ENCODE measurements at regions not wholly inside any gene's neighbourhood (a gene's known extent, or its start where the extent isn't known, plus 50 kb on each side); places are given as distances from the start of the nearest gene placed in this dataset.
"Not testable (repeated sequence)": the region's sequence is repeated elsewhere in the genome, so short reads cannot be mapped to it uniquely, and the experiment has no call there.

DNA sequence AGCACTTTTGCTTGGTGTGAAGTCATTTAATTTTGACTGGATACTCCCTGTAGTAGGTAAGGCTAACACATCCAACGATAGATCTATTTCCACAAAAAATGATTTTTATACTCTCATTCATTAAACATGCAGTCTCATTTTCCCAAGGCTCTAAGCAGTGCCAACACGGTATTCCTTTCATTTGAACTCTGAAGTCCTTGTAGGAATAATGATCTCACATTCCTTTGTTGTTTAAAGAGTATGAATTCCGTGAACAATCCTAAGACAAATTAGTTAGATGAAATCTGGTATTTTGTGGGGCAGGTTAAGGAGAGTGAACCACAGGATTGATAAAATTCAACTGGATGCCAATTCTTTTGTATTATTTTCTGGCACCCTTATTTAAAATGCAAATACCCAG, 66.6 kb downstream of the LACC1 start:
- DNase-seq (no peak), ATAC-seq (no peak)
- peaks cover 12% of the 10 kb centered on the region for H3K27me3 Mint-ChIP-seq
- H3K4me3 Mint-ChIP-seq, result no peak overlapping the region
- ChIA-PET POLR2A (no interaction called here), CTCF (no interaction called here)
- H3K9me3 Mint-ChIP-seq (ENCODE audit: low read depth), result peaks cover 4% of the 10 kb centered on the region
- H3K4me1 Mint-ChIP-seq, result no peaks in the 10 kb centered on the region
- H3K36me3 Mint-ChIP-seq (ENCODE audit: low read depth), result no peaks in the 10 kb centered on the region
- no peak overlapping the region for H3K27ac Mint-ChIP-seq
- intact Hi-C loops (cut with DNase I, micrococcal nuclease), result no loop called here

DNA sequence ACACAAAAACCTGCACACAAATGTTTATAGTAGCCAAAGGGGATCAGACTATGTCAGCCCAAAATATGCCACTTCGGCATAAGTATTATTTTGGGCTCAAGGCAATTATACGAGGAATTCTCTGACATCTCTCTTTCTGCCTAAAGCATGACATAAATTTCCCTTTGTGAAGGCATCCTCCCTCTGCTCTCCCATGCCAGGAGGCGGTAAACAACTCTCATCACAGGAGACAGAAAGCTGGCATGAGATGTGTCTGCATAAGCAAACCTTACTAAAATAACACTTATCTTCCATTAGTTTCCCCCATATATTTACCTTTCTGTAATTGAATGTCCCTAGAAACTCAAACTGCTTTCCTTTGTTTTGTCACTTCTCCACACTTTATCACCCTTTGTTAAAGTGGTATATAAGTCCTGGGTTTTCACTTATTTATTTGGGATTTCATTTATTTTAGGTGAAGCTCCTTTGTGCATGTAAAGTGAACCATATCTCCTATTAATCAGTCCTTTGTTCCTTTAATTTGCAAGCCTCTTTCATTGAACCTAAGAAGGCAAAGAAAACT, 68.3 kb downstream of the LACC1 start:
- CTCF ChIA-PET, result no interaction called here
- H3K36me3 Mint-ChIP-seq (ENCODE audit: low read depth), result no peaks in the 10 kb centered on the region

GRCh38 chr13:43953370-43953769, 73.7 kb downstream of the LACC1 start:
- H3K4me1 Mint-ChIP-seq, result no peaks in the 10 kb centered on the region

More for the DNA sequence above, 68.3 kb downstream of the LACC1 start:
- Mint-ChIP-seq H3K27me3 (peaks cover 8% of the 10 kb centered on the region), H3K4me3 (no peak overlapping the region), H3K9me3 (ENCODE audit: low read depth) (peaks cover 4% of the 10 kb centered on the region), H3K4me1 (no peaks in the 10 kb centered on the region), H3K27ac (no peak overlapping the region)
- no peak for ATAC-seq
- POLR2A ChIA-PET, result no interaction called here
- DNase-seq, result no peak
- intact Hi-C loops (cut with DNase I, micrococcal nuclease), result no loop called here

DNA sequence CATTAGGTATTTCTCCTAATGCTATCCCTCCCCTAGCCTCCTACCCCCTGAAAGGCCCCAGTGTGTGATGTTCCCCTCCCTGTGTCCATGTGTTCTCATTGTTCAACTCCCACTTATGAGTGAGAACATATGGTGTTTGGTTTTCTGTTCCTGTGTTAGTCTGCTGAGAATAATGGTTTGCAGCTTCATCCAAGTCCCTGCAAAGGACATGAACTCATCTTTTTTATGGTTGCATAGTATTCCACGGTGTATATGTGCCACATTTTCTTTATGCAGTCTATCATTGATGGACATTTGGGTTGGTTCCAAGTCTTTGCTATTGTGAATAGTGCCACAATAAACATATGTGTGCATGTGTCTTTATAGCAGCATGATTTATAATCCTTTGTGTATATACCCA, 77.3 kb downstream of the LACC1 start:
- ATAC-seq; DNase-seq; H3K27ac Mint-ChIP-seq; H3K36me3 Mint-ChIP-seq (ENCODE audit: low read depth); POLR2A ChIA-PET; H3K4me3 Mint-ChIP-seq; intact Hi-C loops (cut with DNase I, micrococcal nuclease); H3K4me1 Mint-ChIP-seq; H3K9me3 Mint-ChIP-seq (ENCODE audit: low read depth): not testable (repeated sequence)
- H3K27me3 Mint-ChIP-seq, result peaks cover 18% of the 10 kb centered on the region
- CTCF ChIA-PET, result interaction anchor here (0.6 kb wide), 1 partner anchor 1097 kb away, joined by 4 read pairs; no protein-coding TSS in a partner anchor

More at GRCh38 chr13:43953370-43953769, 73.7 kb downstream of the LACC1 start:
- Mint-ChIP-seq H3K4me3 (no peak overlapping the region), H3K27me3 (peaks cover 17% of the 10 kb centered on the region), H3K27ac (no peak overlapping the region), H3K9me3 (ENCODE audit: low read depth) (no peaks in the 10 kb centered on the region), H3K36me3 (ENCODE audit: low read depth) (no peaks in the 10 kb centered on the region)
- ChIA-PET POLR2A (no interaction called here), CTCF (interaction anchor here (1.4 kb wide), 1 partner anchor 49 kb away, joined by 4 read pairs; no protein-coding TSS in a partner anchor)
- intact Hi-C loops (cut with DNase I, micrococcal nuclease), result no loop called here
- DNase-seq (peak; percentile 7), ATAC-seq (peak; percentile 39)

- ATAC-seq (no peak), DNase-seq (no peak)
- intact Hi-C loops (cut with DNase I, micrococcal nuclease), result no loop called here
- no peaks in the 10 kb centered on the region for H3K9me3 Mint-ChIP-seq (ENCODE audit: low read depth)
- H3K27ac Mint-ChIP-seq, result no peak overlapping the region
- POLR2A ChIA-PET, result no interaction called here
- no peaks in the 10 kb centered on the region for H3K36me3 Mint-ChIP-seq (ENCODE audit: low read depth)
- CTCF ChIA-PET, result no interaction called here
- H3K4me3 Mint-ChIP-seq, result no peak overlapping the region
- H3K4me1 Mint-ChIP-seq, result no peaks in the 10 kb centered on the region
- H3K27me3 Mint-ChIP-seq, result peaks cover 18% of the 10 kb centered on the region
Measured at GRCh38 chr13:43959291-43959690, 79.6 kb downstream of the LACC1 start.

GRCh38 chr13:43961909-43962308, 82.2 kb downstream of the LACC1 start:
- CTCF ChIA-PET, result no interaction called here
- DNase-seq (no peak), ATAC-seq (no peak)
- intact Hi-C loops (cut with DNase I, micrococcal nuclease), result no loop called here
- POLR2A ChIA-PET, result no interaction called here
- Mint-ChIP-seq H3K4me3 (no peak overlapping the region), H3K27ac (no peak overlapping the region), H3K27me3 (peaks cover 5% of the 10 kb centered on the region), H3K9me3 (ENCODE audit: low read depth) (no peaks in the 10 kb centered on the region), H3K4me1 (no peaks in the 10 kb centered on the region), H3K36me3 (ENCODE audit: low read depth) (no peaks in the 10 kb centered on the region)

DNA sequence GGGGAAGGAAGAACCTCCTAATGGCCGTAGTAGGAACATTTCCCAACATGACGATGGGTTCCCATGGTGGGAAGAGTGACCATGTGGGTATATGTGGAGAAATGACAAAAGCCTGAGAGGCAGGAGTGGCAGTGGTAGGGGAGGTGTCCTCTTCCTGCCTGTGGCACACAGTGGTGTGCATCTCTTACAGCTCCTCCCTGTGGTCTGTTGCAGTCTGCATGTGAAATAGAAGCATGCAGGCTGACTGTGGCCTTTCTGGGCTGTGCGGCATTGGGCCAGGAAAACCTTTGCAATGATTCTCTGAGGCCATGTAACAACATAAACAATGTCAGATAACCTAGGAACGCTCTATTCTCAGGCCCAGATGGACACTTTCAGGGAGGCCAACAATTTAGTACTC, 84.0 kb downstream of the LACC1 start:
- DNase-seq, result no peak
- POLR2A ChIA-PET, result no interaction called here
- CTCF ChIA-PET, result no interaction called here
- intact Hi-C loops (cut with DNase I, micrococcal nuclease), result no loop called here
- no peaks in the 10 kb centered on the region for H3K9me3 Mint-ChIP-seq (ENCODE audit: low read depth)
- H3K4me3 Mint-ChIP-seq, result no peak overlapping the region
- H3K36me3 Mint-ChIP-seq (ENCODE audit: low read depth), result no peaks in the 10 kb centered on the region
- H3K27ac Mint-ChIP-seq, result no peak overlapping the region
- H3K27me3 Mint-ChIP-seq, result peaks cover 2% of the 10 kb centered on the region
- H3K4me1 Mint-ChIP-seq, result no peaks in the 10 kb centered on the region
- ATAC-seq, result no peak

DNA sequence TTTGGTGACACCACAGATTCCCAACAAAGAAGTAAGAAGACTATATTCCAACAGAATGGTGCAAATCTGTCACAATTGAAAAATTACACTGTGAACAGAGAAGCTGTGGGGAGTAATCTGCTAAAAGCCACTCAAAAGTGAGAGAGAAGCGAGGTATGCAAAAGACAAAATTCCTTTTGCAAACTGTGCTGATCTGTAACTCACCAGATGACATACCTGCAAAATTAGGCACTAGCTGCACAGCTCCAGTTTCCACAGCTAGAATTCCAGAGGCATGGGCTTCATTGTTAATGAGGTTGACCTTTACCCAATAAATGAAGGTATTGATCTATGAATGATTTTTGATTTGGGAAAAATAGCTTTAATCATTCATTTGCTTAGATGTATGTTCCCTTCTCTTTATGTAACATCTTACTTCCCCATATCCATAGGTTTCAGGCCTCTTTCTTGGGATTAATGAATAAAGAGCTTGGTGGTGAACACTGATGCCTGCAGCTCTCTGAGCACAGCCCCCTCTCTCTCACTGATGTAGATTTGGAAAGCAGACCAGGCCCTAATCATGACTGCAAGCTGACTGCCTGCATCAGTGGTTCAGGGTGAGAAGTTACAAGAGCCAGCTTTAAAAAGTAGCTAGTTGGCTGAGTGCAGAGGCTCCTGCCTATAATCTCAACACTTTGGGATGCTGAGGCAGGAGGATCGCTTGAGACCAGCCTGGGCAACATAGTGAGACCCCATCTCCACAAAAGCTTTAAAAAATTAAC, 85.2 kb downstream of the LACC1 start:
- intact Hi-C loops (cut with DNase I, micrococcal nuclease), result no loop called here
- no peak overlapping the region for H3K4me3 Mint-ChIP-seq
- DNase-seq, result no peak
- POLR2A ChIA-PET, result no interaction called here
- ATAC-seq, result no peak
- H3K27ac Mint-ChIP-seq, result no peak overlapping the region
- no peaks in the 10 kb centered on the region for H3K9me3 Mint-ChIP-seq (ENCODE audit: low read depth)
- CTCF ChIA-PET, result interaction anchor here (0.7 to 1.2 kb wide), 2 partner anchors 12 to 101 kb away, joined by 4 read pairs; no protein-coding TSS in a partner anchor
- peaks cover 2% of the 10 kb centered on the region for H3K27me3 Mint-ChIP-seq
- no peaks in the 10 kb centered on the region for H3K36me3 Mint-ChIP-seq (ENCODE audit: low read depth)
- H3K4me1 Mint-ChIP-seq, result no peaks in the 10 kb centered on the region

GRCh38 chr13:43965459-43965845, 85.7 kb downstream of the LACC1 start:
- no peak overlapping the region for H3K4me3 Mint-ChIP-seq
- POLR2A ChIA-PET, result no interaction called here
- no peaks in the 10 kb centered on the region for H3K36me3 Mint-ChIP-seq (ENCODE audit: low read depth)
- H3K9me3 Mint-ChIP-seq (ENCODE audit: low read depth), result no peaks in the 10 kb centered on the region
- no peak for DNase-seq
- H3K4me1 Mint-ChIP-seq, result no peaks in the 10 kb centered on the region
- ATAC-seq, result no peak
- CTCF ChIA-PET, result interaction anchor here (0.7 to 1.2 kb wide), 2 partner anchors 12 to 101 kb away, joined by 4 read pairs; no protein-coding TSS in a partner anchor
- intact Hi-C loops (cut with DNase I, micrococcal nuclease), result no loop called here
- H3K27ac Mint-ChIP-seq, result no peak overlapping the region
- peaks cover 2% of the 10 kb centered on the region for H3K27me3 Mint-ChIP-seq

DNA sequence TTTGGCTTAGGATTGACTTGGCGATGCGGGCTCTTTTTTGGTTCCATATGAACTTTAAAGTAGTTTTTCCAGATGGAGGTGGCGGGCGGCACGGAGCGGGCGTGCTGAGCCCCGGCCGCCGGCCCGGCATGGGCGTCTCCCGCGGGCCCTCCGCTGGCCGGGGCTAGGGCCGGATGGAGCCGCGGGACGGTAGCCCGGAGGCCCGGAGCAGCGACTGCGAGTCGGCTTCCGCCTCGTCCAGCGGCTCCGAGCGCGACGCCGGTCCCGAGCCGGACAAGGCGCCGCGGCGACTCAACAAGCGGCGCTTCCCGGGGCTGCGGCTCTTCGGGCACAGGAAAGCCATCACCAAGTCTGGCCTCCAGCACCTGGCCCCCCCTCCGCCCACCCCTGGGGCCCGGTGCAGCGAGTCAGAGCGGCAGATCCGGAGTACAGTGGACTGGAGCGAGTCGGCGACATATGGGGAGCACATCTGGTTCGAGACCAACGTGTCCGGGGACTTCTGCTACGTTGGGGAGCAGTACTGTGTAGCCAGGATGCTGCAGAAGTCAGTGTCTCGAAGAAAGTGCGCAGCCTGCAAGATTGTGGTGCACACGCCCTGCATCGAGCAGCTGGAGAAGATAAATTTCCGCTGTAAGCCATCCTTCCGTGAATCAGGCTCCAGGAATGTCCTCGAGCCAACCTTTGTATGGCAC, 88.7 kb downstream of the LACC1 start:
- CTCF ChIA-PET; H3K27me3 Mint-ChIP-seq; H3K4me3 Mint-ChIP-seq; H3K4me1 Mint-ChIP-seq; H3K36me3 Mint-ChIP-seq (ENCODE audit: low read depth); POLR2A ChIA-PET; DNase-seq; intact Hi-C loops (cut with DNase I, micrococcal nuclease); H3K9me3 Mint-ChIP-seq (ENCODE audit: low read depth); H3K27ac Mint-ChIP-seq: not testable (repeated sequence)
- ATAC-seq, result peak; percentile 42

GRCh38 chr13:43968943-43969690, 89.4 kb downstream of the LACC1 start:
- POLR2A ChIA-PET; CTCF ChIA-PET; H3K36me3 Mint-ChIP-seq (ENCODE audit: low read depth); H3K27me3 Mint-ChIP-seq; H3K9me3 Mint-ChIP-seq (ENCODE audit: low read depth); intact Hi-C loops (cut with DNase I, micrococcal nuclease); H3K27ac Mint-ChIP-seq; H3K4me1 Mint-ChIP-seq; DNase-seq; H3K4me3 Mint-ChIP-seq; ATAC-seq: not testable (repeated sequence)

All from activated CD4-positive, alpha-beta T cell treated with anti-CD3 and anti-CD28 coated beads for 36 hours (primary cell).